NCI-H1092 treated with DMSO at 0.1 percent for 48 hours (cell line): ENCODE measurements at regions not wholly inside any gene's neighbourhood (a gene's known extent, or its start where the extent isn't known, plus 50 kb on each side); places are given as distances from the start of the nearest gene placed in this dataset.

ENCODE experiments used
- DNase-seq: peaks from one replicate; lab custom pipeline; 2025; lab: John Stamatoyannopoulos, UW

DNA sequence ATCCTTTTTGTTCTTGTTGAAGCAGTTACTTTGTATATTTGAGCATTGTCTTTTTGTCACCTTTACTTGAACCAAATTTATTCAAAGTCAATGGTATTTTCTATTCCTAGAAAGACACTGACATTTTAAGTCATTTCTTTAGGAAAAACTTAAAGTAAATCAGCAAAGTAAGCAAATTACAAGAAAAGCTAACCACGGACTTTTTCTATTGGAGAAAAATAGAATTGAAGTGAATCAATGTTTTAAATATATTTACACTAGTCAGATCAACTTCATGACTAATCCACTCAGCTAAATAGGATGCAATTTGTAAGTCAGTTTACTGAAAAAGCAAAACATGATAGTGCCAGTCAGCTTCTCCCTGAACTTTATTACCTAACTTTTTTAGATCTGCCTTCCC is 733.8 kb upstream of the ALCAM start:
- no peak for DNase-seq

DNA sequence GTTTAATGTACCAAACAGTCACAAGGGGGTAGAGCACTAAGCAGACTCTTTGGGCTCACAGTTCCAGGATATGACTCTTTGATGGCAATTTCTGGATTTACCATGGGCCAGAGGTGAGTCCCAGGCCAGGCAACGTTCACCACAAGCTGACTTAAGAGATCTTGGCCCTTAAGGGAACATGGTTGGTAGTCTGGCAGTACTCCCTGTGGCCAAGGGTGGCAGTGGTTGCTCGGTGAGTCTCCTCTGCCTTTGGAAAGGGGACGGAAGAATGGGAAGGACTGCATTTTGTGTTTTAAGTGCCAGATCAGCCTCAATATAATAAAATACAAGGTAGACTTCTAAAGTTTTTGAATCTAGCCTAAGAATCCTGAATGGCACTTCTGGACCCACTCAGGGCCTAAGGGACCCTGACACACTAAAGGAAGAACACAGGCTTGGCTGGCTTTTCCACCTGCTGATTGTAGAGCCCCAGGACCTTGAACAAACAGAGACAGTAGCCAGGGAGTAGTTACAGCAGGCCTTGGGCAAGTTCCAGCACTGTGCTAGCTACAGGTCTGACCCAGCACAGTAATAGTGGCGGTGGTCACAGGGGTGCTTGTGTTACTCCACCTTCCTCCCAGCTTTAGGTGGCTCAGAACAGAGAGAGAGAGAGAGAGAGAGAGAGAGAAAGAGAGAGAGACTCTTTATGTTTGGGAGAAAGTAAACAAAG is 730.7 kb upstream of the ALCAM start:
- DNase-seq = no peak

DNA sequence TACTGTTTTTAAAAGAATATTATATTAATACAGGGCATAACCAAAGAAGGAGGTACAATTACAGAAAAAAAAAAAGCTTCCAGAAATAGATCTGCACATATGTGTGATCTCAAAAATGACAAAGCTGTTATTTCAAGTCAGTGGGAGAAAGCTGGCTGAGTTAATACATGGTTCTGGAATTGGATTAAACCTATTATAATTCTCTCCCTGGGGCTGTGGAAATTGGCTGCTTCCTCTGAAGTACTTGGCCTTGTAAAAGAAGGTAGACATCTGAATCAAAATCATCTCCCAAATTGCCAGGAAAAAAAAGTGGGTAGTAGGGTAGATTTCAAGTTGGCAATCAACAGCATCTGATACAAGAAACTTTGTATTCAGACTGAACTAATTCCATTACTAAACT is 723.9 kb upstream of the ALCAM start:
- DNase-seq = no peak

GRCh38 chr3:104646196-104646595 is 720.5 kb upstream of the ALCAM start:
- DNase-seq = no peak

DNA sequence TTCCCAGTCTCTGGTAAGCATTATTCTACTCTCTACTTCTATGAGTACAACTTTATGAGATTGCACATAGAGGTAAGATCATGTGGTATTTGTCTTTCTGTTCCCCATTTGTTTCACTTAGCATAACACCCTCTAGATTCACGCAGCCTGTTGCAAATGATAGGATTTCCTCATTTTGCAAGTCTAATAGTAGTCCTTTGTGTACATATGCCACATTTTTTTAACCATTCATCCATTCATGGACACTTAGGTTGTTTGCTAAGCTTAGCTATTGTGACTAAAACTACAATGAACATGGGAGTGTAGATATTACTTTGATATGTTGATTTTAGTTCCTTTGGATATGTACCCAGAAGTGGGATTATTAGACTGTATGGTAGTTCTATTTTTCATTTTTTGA is 717.9 kb upstream of the ALCAM start:
- DNase-seq = no peak

DNA sequence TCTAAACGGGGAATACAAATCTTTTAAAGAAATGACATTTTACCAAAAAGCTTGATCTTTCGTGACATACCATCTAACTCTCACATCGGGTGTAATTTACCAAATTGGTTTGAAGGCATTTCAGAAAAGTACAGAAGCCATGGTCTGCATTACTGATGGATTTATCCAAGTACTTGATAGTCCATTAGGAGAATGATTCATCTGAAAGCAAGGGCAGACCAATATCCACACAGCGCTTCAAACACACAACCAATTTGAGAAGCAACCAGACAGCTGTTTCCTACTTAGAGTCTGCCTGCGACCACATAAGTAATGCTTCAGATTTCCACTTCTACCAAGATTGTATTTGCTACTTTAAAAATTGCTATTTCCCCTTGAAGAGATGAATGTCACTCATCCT is 697.6 kb upstream of the ALCAM start:
- DNase-seq = no peak

GRCh38 chr3:104672331-104672730 is 694.4 kb upstream of the ALCAM start:
- DNase-seq = no peak

DNA sequence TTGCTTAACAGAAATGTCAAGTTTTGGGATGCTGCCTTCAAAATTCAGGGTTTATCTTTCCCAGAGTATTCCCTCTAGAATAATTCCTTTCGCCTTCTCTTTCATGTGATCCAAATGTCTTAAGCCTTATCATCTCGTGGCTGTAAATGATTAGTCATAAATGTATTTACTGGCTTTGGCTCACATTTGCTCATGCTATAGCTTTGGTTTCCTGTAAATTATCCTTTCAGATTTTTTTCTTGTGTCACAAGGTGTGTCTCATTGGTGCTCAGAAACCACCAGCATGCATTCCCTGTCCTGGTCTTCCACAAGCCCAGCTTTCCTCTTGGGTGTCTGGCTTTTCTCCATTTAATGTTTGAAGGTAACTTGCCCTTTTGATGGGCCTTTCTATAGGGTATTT is 692.7 kb upstream of the ALCAM start:
- no peak for DNase-seq

DNA sequence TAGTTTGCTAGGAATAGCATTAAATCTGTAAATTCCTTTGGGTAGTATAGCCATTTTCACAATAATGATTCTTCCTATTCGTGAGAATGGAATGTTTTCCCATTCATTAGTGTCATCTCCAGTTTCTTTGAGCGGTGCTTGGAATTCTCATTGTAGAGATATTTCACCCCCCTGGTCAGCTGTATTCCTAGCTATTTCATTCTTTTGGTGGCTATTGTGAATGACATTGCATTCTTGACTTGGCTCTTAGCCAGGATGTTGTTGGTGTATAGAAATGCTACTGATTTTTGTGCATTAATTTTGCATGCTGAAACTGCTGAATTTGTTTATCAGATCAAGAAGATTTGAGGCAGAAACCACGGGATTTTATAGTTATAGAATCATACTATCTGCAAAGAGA is 690.5 kb upstream of the ALCAM start:
- DNase-seq = no peak

- no peak for DNase-seq
Measured at GRCh38 chr3:104677932-104678331, 688.8 kb upstream of the ALCAM start.

DNA sequence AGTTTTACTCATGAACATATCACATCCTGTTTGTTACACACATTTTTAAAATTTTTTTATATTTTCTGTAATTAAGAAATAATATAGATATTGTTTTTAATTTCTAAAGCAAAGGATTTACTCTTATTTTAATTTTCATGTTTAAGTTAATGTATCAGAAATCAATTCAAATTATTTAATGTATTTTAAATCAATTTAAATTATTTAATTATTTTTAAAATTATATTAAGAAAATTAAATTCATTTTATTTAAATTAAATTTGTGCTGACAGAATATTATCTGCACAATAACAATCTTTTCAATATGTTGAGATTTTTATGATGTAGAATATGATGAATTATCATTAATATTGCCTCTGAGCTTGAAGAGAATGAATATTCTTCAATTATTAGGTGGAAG is 681.2 kb upstream of the ALCAM start:
- DNase-seq = no peak

DNA sequence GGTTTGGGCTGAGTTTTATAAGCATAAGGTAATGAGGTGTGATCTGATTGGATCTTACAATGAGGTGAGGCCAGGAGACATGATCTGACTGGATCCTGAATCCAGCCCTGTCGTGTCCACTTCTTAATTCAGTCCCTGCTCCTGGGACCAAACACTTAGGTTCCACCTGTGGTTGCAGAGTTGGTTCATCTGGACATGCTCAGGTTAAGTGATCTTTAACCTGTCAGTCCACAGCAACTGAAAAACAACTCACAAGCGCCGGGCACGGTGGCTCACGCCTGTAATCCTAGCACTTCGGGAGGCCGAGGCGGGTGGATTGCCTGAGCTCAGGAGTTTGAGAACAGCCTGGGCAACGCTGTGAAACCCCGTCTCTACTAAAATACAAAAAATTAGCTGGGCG is 679.3 kb upstream of the ALCAM start:
- no peak for DNase-seq

DNA sequence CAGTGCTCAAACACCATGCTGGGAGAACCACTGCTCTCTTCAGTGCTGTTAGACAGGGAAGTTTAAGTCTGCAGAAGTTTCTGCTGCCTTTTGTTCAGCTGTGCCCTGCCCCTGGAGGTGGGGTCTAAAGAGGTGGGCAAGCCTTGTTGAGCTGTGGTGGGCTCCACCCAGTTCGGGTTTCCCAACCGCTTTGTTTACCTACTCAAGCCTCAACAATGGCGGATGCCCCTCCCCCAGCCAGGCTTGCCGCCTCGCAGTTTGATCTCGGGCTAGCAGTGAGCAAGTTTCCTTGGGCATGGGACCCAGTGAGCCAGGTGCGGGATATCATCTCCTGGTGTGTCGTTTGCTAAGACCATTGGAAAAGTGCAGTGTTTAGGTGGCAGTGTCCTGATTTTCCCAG is 670.2 kb upstream of the ALCAM start:
- no peak for DNase-seq

GRCh38 chr3:104711406-104711805 is 655.3 kb upstream of the ALCAM start:
- DNase-seq = no peak

GRCh38 chr3:104715972-104716371 is 650.7 kb upstream of the ALCAM start:
- no peak for DNase-seq

DNA sequence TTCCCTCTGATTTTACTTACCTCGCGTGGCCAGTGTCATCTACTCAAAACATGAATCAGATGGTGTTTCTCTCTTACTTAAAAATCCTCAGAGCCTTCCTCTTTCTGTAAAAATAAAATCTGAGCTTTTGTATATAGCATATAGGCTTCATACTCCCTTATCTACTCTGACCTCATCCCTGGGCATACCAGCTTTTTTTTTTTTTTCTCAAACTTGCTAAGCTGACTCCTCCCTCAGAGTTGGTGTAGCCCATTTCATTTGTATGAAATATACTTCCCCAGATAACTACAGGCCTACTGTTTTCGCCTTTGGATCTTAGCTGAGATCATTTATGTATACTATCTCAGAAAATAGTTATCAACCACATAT is 648.9 kb upstream of the ALCAM start:
- DNase-seq = no peak

DNA sequence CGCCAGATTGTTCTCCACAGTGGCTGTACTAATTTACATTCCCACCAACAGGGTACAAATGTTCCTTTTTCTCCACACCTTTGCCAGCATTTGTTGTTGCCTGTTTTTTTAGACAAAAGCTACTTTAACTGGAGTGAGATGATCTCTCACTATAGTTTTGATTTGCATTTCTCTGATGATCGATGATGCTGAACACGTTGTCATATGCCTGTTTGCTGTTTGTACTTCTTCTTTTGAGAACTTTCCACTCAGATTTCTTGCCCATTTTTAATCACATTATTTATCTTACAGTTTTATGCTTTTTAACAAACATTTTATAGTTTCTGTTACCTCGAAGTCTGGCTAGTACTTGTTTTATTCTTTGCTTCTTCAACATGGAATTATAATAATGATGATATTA is 643.7 kb upstream of the ALCAM start:
- DNase-seq = no peak

DNA sequence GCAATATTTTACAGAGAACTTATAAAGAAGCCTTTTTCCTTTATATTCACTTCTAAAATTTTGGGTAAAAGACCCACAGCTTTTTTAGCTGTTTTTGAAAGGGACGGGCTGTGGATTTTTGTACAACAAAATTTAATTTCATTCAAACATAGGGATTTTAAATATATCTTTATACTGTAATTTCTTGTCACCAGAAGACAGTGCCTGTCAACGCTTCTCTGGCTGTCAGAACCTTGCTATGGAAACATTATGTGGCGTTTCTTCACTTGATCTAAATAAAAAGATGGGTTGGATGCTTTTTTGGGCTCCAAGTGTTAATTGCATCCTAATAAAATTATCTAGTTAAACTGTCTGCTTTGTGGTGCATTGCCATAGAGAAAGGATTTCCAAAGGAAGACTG is 635.6 kb upstream of the ALCAM start:
- DNase-seq = no peak

- no peak for DNase-seq
Measured at GRCh38 chr3:104734627-104735026, 632.1 kb upstream of the ALCAM start.

GRCh38 chr3:104735691-104736090 is 631.0 kb upstream of the ALCAM start:
- DNase-seq = no peak

- DNase-seq = no peak
Measured at GRCh38 chr3:104738271-104738670, 628.4 kb upstream of the ALCAM start.

- no peak for DNase-seq
Measured at GRCh38 chr3:104740874-104741379, 625.8 kb upstream of the ALCAM start.

DNA sequence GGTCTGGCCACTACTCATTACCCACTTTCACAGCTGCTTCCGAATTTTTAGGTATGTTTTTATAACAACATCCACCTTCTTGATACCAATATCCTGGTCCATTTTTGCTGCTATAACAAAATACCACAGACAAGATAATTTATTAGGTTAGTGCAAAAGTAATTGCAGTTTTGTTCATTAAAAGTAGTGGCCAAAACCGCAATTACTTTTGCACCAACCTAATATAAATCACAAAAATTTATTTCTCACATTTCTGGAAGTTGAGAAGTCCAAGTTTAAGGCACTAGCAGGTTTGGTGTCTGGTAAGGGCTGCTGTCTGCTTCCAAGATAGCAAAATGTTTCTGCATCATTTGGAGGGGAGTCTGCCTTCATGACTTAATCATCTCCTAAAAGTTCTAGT is 624.7 kb upstream of the ALCAM start:
- no peak for DNase-seq

GRCh38 chr3:104745313-104745712 is 621.4 kb upstream of the ALCAM start:
- DNase-seq = no peak

GRCh38 chr3:104746056-104746455 is 620.7 kb upstream of the ALCAM start:
- no peak for DNase-seq
